NB4 (cell line): ENCODE measurements at regions not wholly inside any gene's neighbourhood (a gene's known extent, or its start where the extent isn't known, plus 50 kb on each side); places are given as distances from the start of the nearest gene placed in this dataset.
"Not testable (repeated sequence)": the region's sequence is repeated elsewhere in the genome, so short reads cannot be mapped to it uniquely, and the experiment has no call there.

Experiments used
- DNase-seq: peaks from one replicate; pipeline ENCODE4 v3.0.0; 2010; ENCODE audit warnings: low read depth
- H3K4me3 ChIP-seq: one replicate; pipeline ENCODE4 v1.5.1; 2011; ENCODE audit warnings: mild to moderate bottlenecking, low read depth, low read length, moderate library complexity
- MYC ChIP-seq: IDR thresholded peaks from 2 replicates; pipeline ENCODE4 v1.6.1; 2011; ENCODE audit warnings: low read depth, low read length
- POLR2A ChIP-seq: IDR thresholded peaks from 2 replicates; pipeline ENCODE4 v1.6.1; 2011; ENCODE audit warnings: mild to moderate bottlenecking; ENCODE audit not compliant: insufficient read length; ENCODE audit errors: extremely low read depth
- TF ChIP-seq, protein P1 (sequence below): IDR thresholded peaks from one replicate; pipeline ENCODE4 v1.5.1; 2012; ENCODE audit warnings: low read depth, low read length
- TF ChIP-seq, protein P2 (sequence below): IDR thresholded peaks from 2 replicates; pipeline ENCODE4 v1.6.1; 2011; ENCODE audit warnings: low read depth, low read length

DNA sequence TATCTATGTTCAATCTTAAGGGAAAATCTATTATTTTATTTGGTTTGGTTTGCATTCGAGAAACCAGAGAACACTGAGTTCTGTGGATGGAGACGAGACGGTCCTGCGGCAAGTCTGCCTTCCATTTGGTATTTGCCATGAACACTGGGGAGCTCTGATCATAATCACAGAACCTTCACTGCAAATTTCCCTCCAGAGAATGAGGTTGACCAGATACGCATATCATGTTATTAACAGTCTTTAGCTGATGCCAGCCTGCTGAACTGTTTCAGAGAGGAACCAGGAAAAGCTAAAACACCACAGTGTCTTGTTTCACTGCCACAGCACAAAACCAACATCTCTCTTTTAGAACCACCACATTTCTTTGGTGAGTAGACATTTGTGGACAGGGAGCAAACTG is 269.4 kb upstream of the AGAP1 start:
- no peak overlapping the region for H3K4me3 ChIP-seq
- no peak for TF ChIP-seq MYC
- TF ChIP-seq, protein P1, sequence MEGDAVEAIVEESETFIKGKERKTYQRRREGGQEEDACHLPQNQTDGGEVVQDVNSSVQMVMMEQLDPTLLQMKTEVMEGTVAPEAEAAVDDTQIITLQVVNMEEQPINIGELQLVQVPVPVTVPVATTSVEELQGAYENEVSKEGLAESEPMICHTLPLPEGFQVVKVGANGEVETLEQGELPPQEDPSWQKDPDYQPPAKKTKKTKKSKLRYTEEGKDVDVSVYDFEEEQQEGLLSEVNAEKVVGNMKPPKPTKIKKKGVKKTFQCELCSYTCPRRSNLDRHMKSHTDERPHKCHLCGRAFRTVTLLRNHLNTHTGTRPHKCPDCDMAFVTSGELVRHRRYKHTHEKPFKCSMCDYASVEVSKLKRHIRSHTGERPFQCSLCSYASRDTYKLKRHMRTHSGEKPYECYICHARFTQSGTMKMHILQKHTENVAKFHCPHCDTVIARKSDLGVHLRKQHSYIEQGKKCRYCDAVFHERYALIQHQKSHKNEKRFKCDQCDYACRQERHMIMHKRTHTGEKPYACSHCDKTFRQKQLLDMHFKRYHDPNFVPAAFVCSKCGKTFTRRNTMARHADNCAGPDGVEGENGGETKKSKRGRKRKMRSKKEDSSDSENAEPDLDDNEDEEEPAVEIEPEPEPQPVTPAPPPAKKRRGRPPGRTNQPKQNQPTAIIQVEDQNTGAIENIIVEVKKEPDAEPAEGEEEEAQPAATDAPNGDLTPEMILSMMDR, result no peak
- TF ChIP-seq, protein P2, sequence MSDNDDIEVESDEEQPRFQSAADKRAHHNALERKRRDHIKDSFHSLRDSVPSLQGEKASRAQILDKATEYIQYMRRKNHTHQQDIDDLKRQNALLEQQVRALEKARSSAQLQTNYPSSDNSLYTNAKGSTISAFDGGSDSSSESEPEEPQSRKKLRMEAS, result no peak
- no peak for TF ChIP-seq POLR2A
- no peak for DNase-seq

DNA sequence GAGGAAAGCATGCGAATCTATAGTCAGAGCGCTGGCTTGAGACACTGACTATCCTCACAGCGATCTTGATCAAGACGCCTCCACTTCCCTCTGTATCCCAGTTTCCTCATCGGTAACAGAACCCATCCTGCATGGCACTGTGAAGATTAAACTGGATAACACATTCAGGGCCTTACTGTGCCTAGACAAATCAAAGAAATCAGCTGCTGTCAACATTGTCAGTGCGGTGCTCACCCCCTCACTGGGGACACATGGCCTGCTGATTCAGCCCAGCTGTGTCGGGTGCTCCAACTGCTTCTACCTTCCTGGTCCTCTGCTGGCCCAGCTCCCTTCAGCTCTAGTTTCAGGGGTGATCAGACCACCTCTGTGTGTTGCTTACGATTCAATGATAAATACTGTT is 268.6 kb upstream of the AGAP1 start:
- H3K4me3 ChIP-seq, result no peak overlapping the region
- no peak for DNase-seq
- TF ChIP-seq, protein P2, result no peak
- TF ChIP-seq, protein P1, result no peak
- TF ChIP-seq POLR2A (no peak), MYC (no peak)

DNA sequence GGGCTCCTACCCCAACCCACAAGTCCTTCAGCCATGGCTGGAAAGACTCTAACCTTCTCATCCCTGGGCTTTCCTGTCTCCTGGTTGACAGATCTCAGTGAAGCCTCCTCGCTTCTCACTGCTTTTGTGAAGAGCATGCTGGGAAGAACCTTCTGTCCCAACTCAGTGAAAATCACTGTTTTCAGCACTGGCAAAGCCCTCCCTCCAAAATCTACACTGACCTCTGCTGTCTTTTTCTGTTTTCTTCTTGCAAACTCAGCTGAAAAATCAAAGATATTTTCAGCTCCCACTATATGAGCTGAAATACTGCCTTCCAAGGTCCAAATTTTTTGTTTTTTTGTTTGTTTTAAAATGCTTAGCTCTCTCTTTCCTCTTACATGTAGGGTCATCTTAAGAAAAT is 266.3 kb upstream of the AGAP1 start:
- no peak overlapping the region for H3K4me3 ChIP-seq
- TF ChIP-seq POLR2A (no peak), MYC (no peak)
- TF ChIP-seq, protein P2, result no peak
- TF ChIP-seq, protein P1, result no peak
- no peak for DNase-seq

DNA sequence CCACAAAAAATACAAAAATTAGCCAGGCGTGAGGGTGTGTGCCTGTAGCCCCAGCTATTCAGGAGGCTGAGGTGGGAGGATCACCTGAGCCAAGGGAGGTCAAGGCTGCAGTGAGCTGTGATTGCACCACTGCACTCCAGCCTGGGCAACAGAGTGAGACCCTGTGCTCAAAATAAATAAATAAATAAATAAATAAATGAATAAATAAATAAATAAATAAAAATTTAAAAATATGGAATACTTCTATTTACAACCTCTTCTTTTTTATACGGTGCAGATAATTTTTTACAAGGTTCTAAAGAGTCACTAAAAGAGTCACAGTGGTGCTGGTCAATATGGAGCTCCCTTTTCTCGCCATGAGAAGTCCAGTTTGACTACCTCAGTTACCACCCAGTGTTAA is 265.4 kb upstream of the AGAP1 start:
- DNase-seq, H3K4me3 ChIP-seq: not testable (repeated sequence)

DNA sequence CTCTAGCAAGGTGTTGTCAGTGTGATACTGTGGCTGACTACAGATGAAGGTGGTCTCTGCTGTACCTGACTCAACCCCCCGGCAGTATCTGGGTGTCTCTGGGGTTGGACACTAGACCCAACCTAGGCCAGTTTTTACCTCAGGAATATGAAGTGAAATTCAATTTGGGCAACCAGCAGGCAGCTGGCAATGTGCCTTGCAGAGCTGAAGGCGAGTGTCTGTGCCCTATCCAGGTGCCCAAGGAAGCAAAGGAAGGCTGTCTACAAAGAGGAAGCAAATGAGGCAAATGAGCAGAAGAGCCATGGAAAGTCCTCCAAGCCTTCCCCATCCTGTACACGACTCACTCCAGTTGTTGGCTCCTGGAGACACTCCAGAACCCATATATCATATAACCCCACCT is 264.6 kb upstream of the AGAP1 start:
- DNase-seq, result no peak
- H3K4me3 ChIP-seq, result no peak overlapping the region
- TF ChIP-seq, protein P1, result no peak
- TF ChIP-seq, protein P2, result no peak
- TF ChIP-seq MYC (no peak), POLR2A (no peak)

DNA sequence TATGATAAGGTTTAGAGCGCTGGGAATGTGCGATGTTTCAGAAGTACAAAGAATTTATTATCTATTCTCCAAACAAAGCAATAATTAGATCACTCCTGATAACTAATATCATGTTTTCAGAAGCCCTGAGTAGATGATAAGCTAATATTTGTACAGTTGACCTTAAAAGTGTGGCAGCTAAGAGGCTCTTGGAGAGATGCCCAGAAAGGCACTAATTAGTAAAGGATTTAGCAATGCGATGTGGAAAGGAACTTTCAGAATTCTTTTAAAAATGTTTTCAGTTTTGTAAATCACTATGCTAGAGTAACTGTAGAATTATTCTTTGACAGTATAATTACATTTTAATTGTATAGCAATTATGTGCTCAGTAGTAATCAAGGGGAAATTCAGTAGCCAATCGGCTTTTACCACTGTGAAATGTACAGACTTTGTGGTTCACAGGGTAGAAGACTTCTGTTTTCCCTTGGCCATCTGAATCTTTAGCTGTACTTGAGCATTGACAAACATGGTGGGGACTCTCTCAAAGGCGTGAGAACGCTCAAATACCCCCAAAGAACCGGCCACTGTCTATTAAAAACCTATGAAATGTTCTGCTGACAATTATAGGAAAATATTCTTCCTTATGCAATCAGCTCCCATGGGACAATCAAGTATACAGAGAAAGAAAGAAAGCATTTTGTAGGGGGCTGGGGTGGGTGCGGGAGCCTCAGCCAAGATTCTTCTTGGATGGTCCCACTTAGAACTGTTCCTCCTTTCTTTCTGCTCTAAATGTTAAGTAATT is 262.8 kb upstream of the AGAP1 start:
- DNase-seq, result no peak
- H3K4me3 ChIP-seq, result no peak overlapping the region
- TF ChIP-seq MYC (no peak), POLR2A (no peak)
- TF ChIP-seq, protein P2, result no peak
- TF ChIP-seq, protein P1, result no peak
